MG63 (cell line): ENCODE measurements at regions not wholly inside any gene's neighbourhood (a gene's known extent, or its start where the extent isn't known, plus 50 kb on each side); places are given as distances from the start of the nearest gene placed in this dataset.

ENCODE experiments used
- DNase-seq: peaks from one replicate; pipeline ENCODE4 v3.0.0-alpha.2; 2020
- H3K27me3 ChIP-seq: fragments of 250-450 bp; sonication (Bioruptor Pico); 2 replicates; pipeline ENCODE4 v1.5.1; 2020; ENCODE audit warnings: mild to moderate bottlenecking, moderate library complexity
- H3K36me3 ChIP-seq: fragments of 250-450 bp; sonication (Bioruptor Pico); 2 replicates; pipeline ENCODE4 v1.5.1; 2020; ENCODE audit warnings: mild to moderate bottlenecking, moderate library complexity
- H3K4me3 ChIP-seq: fragments of 250-450 bp; sonication (Bioruptor Pico); 2 replicates; pipeline ENCODE4 v1.5.1; 2020; ENCODE audit warnings: mild to moderate bottlenecking, moderate library complexity
- H3K9me3 ChIP-seq: fragments of 250-450 bp; sonication (Bioruptor Pico); 2 replicates; pipeline ENCODE4 v1.5.1; 2020; ENCODE audit warnings: mild to moderate bottlenecking, moderate library complexity

- H3K36me3 ChIP-seq, result no peaks in the 10 kb centered on the region
- no peak overlapping the region for H3K4me3 ChIP-seq
- no peaks in the 10 kb centered on the region for H3K27me3 ChIP-seq
- DNase-seq, result peak; percentile 25
- H3K9me3 ChIP-seq, result no peaks in the 10 kb centered on the region; the same call in 1 of the 2 replicates
Measured at GRCh38 chr1:199404191-199404590, 623.3 kb upstream of the NR5A2 start.

- no peaks in the 10 kb centered on the region for H3K36me3 ChIP-seq
- no peaks in the 10 kb centered on the region; the same call in 1 of the 2 replicates for H3K9me3 ChIP-seq
- DNase-seq, result no peak
- H3K27me3 ChIP-seq, result no peaks in the 10 kb centered on the region
- H3K4me3 ChIP-seq, result no peak overlapping the region
Measured at GRCh38 chr1:199404976-199405375, 622.5 kb upstream of the NR5A2 start.

- Histone ChIP-seq H3K36me3 (no peaks in the 10 kb centered on the region), H3K4me3 (no peak overlapping the region), H3K27me3 (no peaks in the 10 kb centered on the region), H3K9me3 (no peaks in the 10 kb centered on the region; the same call in 1 of the 2 replicates)
- no peak for DNase-seq
Measured at GRCh38 chr1:199405634-199406196, 621.8 kb upstream of the NR5A2 start.

- no peaks in the 10 kb centered on the region for H3K9me3 ChIP-seq
- DNase-seq, result no peak
- no peak overlapping the region for H3K4me3 ChIP-seq
- H3K27me3 ChIP-seq, result no peaks in the 10 kb centered on the region
- H3K36me3 ChIP-seq, result no peaks in the 10 kb centered on the region
Measured at GRCh38 chr1:199410462-199410861, 617.0 kb upstream of the NR5A2 start.

GRCh38 chr1:199411506-199411905 lies 616.0 kb upstream of the NR5A2 start:
- H3K27me3 ChIP-seq, result no peaks in the 10 kb centered on the region
- 0 out of 2 replicates have a peak, but pooled peaks cover 1% of the 10 kb centered on the region for H3K9me3 ChIP-seq
- H3K4me3 ChIP-seq, result no peak overlapping the region
- DNase-seq, result no peak
- no peaks in the 10 kb centered on the region for H3K36me3 ChIP-seq

GRCh38 chr1:199422206-199422605 lies 605.3 kb upstream of the NR5A2 start:
- Histone ChIP-seq H3K36me3 (no peaks in the 10 kb centered on the region), H3K4me3 (no peak overlapping the region), H3K9me3 (peaks cover 2% of the 10 kb centered on the region), H3K27me3 (no peaks in the 10 kb centered on the region)
- DNase-seq, result peak; percentile 9

- no peaks in the 10 kb centered on the region for H3K36me3 ChIP-seq
- H3K4me3 ChIP-seq, result no peak overlapping the region
- no peaks in the 10 kb centered on the region for H3K27me3 ChIP-seq
- no peaks in the 10 kb centered on the region for H3K9me3 ChIP-seq
- DNase-seq, result no peak
Measured at GRCh38 chr1:199447906-199448305, 579.6 kb upstream of the NR5A2 start.

GRCh38 chr1:199448646-199449045 lies 578.9 kb upstream of the NR5A2 start:
- DNase-seq, result no peak

GRCh38 chr1:199449221-199449620 lies 578.3 kb upstream of the NR5A2 start:
- no peaks in the 10 kb centered on the region for H3K27me3 ChIP-seq
- no peaks in the 10 kb centered on the region for H3K9me3 ChIP-seq
- DNase-seq, result no peak
- no peak overlapping the region for H3K4me3 ChIP-seq
- H3K36me3 ChIP-seq, result no peaks in the 10 kb centered on the region

More at GRCh38 chr1:199448646-199449045, 578.9 kb upstream of the NR5A2 start:
- Histone ChIP-seq H3K27me3 (no peaks in the 10 kb centered on the region), H3K36me3 (no peaks in the 10 kb centered on the region), H3K4me3 (no peak overlapping the region), H3K9me3 (no peaks in the 10 kb centered on the region)

- H3K27me3 ChIP-seq, result no peaks in the 10 kb centered on the region
- DNase-seq, result no peak
- H3K36me3 ChIP-seq, result no peaks in the 10 kb centered on the region
- no peak overlapping the region for H3K4me3 ChIP-seq
- H3K9me3 ChIP-seq, result no peaks in the 10 kb centered on the region
Measured at GRCh38 chr1:199449681-199450080, 577.8 kb upstream of the NR5A2 start.

GRCh38 chr1:199452627-199453026 lies 574.9 kb upstream of the NR5A2 start:
- Histone ChIP-seq H3K9me3 (no peaks in the 10 kb centered on the region), H3K4me3 (no peak overlapping the region), H3K27me3 (no peaks in the 10 kb centered on the region), H3K36me3 (no peaks in the 10 kb centered on the region)
- no peak for DNase-seq

- H3K36me3 ChIP-seq, result no peaks in the 10 kb centered on the region
- H3K9me3 ChIP-seq, result no peaks in the 10 kb centered on the region
- DNase-seq, result no peak
- no peak overlapping the region for H3K4me3 ChIP-seq
- H3K27me3 ChIP-seq, result no peaks in the 10 kb centered on the region
Measured at GRCh38 chr1:199453723-199454122, 573.8 kb upstream of the NR5A2 start.

GRCh38 chr1:199460933-199461332 lies 566.6 kb upstream of the NR5A2 start:
- DNase-seq, result no peak

GRCh38 chr1:199463521-199464127 lies 563.9 kb upstream of the NR5A2 start:
- no peaks in the 10 kb centered on the region for H3K27me3 ChIP-seq
- H3K36me3 ChIP-seq, result no peaks in the 10 kb centered on the region
- H3K9me3 ChIP-seq, result no peaks in the 10 kb centered on the region
- DNase-seq, result peak; percentile 26
- H3K4me3 ChIP-seq, result no peak overlapping the region

More at GRCh38 chr1:199460933-199461332, 566.6 kb upstream of the NR5A2 start:
- H3K36me3 ChIP-seq, result no peaks in the 10 kb centered on the region
- no peaks in the 10 kb centered on the region for H3K9me3 ChIP-seq
- H3K4me3 ChIP-seq, result no peak overlapping the region
- H3K27me3 ChIP-seq, result no peaks in the 10 kb centered on the region

- H3K4me3 ChIP-seq, result no peak overlapping the region
- no peaks in the 10 kb centered on the region for H3K9me3 ChIP-seq
- no peaks in the 10 kb centered on the region for H3K27me3 ChIP-seq
- H3K36me3 ChIP-seq, result no peaks in the 10 kb centered on the region
- no peak for DNase-seq
Measured at GRCh38 chr1:199466961-199467360, 560.5 kb upstream of the NR5A2 start.

GRCh38 chr1:199472018-199472417 lies 555.5 kb upstream of the NR5A2 start:
- no peaks in the 10 kb centered on the region for H3K9me3 ChIP-seq
- no peak overlapping the region for H3K4me3 ChIP-seq
- no peaks in the 10 kb centered on the region for H3K36me3 ChIP-seq
- no peak for DNase-seq
- H3K27me3 ChIP-seq, result no peaks in the 10 kb centered on the region

- H3K9me3 ChIP-seq, result no peaks in the 10 kb centered on the region
- no peak overlapping the region for H3K4me3 ChIP-seq
- no peaks in the 10 kb centered on the region for H3K36me3 ChIP-seq
- H3K27me3 ChIP-seq, result no peaks in the 10 kb centered on the region
- no peak for DNase-seq
Measured at GRCh38 chr1:199472978-199473377, 554.5 kb upstream of the NR5A2 start.

- Histone ChIP-seq H3K9me3 (no peaks in the 10 kb centered on the region), H3K4me3 (no peak overlapping the region), H3K27me3 (no peaks in the 10 kb centered on the region), H3K36me3 (no peaks in the 10 kb centered on the region)
- DNase-seq, result no peak
Measured at GRCh38 chr1:199474738-199475137, 552.8 kb upstream of the NR5A2 start.
